Activated CD4-positive, alpha-beta memory T cell treated with anti-CD3 and anti-CD28 coated beads for 36 hours (primary cell): ENCODE measurements at regions not wholly inside any gene's neighbourhood (a gene's known extent, or its start where the extent isn't known, plus 50 kb on each side); places are given as distances from the start of the nearest gene placed in this dataset.
"Not testable (repeated sequence)": the region's sequence is repeated elsewhere in the genome, so short reads cannot be mapped to it uniquely, and the experiment has no call there.

ENCODE experiments used
- CTCF ChIA-PET: fragments of 350-600 bp; sonication (Branson Sonifier 250); formaldehyde crosslinking; loops from one replicate; lab custom pipeline; 2021; ENCODE audit warnings: antibody characterized with exemption, inconsistent platforms; lab: Charles Lee
- POLR2A ChIA-PET: fragments of 350-600 bp; sonication (Branson Sonifier 250); formaldehyde crosslinking; loops from one replicate; lab custom pipeline; 2021; ENCODE audit warnings: antibody characterized with exemption; lab: Charles Lee
- DNase-seq: peaks from one replicate; pipeline ENCODE4 v3.0.0-alpha.2; 2020
- H3K27ac Mint-ChIP-seq: one replicate; pipeline ENCODE4 v1.8.0; 2021; ENCODE audit warnings: mixed read lengths
- H3K27me3 Mint-ChIP-seq: one replicate; pipeline ENCODE4 v1.8.0; 2021; ENCODE audit warnings: mixed read lengths
- H3K36me3 Mint-ChIP-seq: one replicate; pipeline ENCODE4 v1.8.0; 2021; ENCODE audit warnings: mixed read lengths
- H3K4me1 Mint-ChIP-seq: one replicate; pipeline ENCODE4 v1.8.0; 2021; ENCODE audit warnings: low read depth, mixed read lengths
- H3K4me3 Mint-ChIP-seq: one replicate; pipeline ENCODE4 v1.8.0; 2021; ENCODE audit warnings: mild to moderate bottlenecking, mixed read lengths
- H3K9me3 Mint-ChIP-seq: one replicate; pipeline ENCODE4 v1.8.0; 2021; ENCODE audit warnings: mixed read lengths
- intact Hi-C: fragments of 100-400 bp; cut with micrococcal nuclease; formaldehyde crosslinking; loops from one replicate; pipeline ENCODE4 v1.15.1; 2023

DNA sequence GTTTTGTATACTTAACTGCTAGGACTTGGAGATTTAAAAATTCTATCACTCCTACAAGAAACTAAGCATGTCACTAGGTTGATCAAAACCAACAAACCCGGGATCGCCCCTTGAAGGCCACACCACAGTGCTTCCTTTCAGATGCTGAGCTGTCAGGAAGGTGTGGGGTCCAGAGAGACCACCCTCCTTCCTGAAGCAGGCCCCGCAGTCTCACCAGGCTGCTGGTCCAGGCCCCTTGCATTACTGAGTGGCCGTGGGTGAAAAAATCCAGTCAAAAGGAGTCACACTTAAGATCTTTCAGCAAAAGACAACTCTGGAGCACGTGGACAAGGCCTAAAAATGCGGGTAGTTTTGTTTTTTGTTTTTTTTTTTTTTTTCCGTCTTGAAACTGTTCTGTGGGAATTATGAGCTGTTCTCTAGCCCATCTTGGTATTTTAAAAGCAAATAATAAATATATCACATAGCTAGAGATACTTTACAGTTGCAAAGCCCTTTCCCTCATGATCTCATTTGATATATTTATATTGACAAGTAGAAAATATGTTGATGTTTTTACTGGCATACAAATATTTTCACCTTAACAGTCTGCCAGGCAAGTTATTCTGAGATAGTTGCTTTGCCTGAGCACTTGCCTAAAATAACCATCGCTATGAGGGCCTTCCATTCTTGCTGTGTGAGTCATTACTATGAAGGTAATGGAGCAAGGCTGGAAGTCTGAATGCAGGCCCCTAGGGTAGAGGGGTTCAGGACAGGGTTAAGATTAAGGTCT lies 73.1 kb upstream of the EDEM3 start:
- intact Hi-C loops, result no loop called here
- ChIA-PET CTCF (interaction anchor here (1.4 kb wide), 1 partner anchor 22 kb away, joined by 3 read pairs; no protein-coding TSS in a partner anchor), POLR2A (no interaction called here)
- H3K27ac Mint-ChIP-seq, result no peak overlapping the region
- H3K4me3 Mint-ChIP-seq, result no peak overlapping the region
- no peaks in the 10 kb centered on the region for H3K9me3 Mint-ChIP-seq
- peaks cover 7% of the 10 kb centered on the region for H3K4me1 Mint-ChIP-seq
- peaks cover 12% of the 10 kb centered on the region for H3K36me3 Mint-ChIP-seq
- H3K27me3 Mint-ChIP-seq, result no peaks in the 10 kb centered on the region
- no peak for DNase-seq

DNA sequence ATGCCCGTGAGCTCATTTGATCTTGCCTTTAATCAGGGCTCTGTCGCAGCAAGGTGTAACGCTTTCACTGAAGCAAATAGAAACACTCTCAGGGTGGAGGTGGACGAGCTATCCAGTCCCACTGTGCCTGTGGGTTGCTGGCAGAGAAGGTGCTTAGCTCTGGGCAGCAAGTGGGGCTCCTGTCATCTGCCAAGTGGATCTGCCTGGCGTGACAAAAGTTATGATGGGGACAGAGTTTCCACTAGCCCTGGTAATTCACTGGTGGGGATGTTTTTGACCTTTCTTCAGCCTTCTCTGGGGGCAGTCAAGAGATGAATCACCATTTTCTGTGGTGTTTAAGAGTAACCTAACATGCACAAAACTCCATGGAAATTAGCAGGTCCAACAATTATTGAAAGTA lies 71.3 kb upstream of the EDEM3 start:
- H3K4me3 Mint-ChIP-seq, result no peak overlapping the region
- H3K27ac Mint-ChIP-seq, result no peak overlapping the region
- peaks cover 22% of the 10 kb centered on the region for H3K36me3 Mint-ChIP-seq
- no peaks in the 10 kb centered on the region for H3K9me3 Mint-ChIP-seq
- POLR2A ChIA-PET, result no interaction called here
- intact Hi-C loops, result no loop called here
- peaks cover 7% of the 10 kb centered on the region for H3K4me1 Mint-ChIP-seq
- CTCF ChIA-PET, result no interaction called here
- no peaks in the 10 kb centered on the region for H3K27me3 Mint-ChIP-seq
- no peak for DNase-seq

DNA sequence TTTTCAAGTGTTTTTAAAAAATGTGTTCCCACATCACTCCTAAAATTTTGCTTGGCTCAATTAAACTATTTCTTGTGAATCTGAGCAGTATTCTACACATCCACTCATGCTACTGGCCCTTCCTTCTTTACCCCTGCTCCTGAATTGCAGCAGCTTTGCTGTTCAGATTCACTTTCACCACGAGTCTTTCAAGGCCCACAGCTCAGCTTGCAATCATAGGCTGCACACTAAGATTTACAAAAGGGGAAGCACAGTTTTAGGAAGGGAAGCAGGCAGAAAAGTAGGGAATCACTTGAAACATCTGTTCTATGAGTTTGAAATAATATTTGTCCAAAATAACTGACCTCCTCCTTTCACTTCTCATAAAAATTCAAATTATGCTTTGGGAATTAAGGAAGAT lies 70.9 kb upstream of the EDEM3 start:
- CTCF ChIA-PET, result no interaction called here
- no peak overlapping the region for H3K27ac Mint-ChIP-seq

DNA sequence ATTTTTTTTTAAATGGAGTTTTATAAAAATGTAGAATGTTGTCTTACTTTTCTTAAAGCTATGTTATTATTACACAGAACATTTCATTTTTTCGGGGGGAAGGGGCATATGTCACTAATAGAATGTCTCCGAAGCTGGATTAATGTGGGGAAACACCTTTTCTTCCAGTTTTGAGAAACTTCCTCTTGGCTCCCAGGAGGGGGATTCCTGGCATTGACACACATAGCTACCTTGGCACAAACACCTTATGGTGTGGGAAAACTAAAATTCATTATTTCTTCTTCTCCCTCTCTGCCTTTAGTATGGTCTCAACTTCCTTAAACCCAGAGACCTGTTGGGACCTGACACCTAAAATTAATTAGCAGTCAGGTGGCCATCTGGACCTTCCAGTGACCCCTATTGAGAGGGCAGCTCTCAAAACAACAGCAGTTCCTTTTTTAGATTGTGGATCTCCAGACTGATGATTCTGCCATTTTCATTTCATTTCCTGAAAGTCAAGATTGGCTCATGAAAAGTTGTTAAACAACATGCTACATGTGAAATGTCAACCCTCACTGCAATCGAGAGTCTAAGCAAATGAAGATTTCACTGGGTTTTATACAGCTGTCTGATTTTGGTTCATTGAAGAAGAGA lies 70.1 kb upstream of the EDEM3 start:
- Mint-ChIP-seq H3K4me3 (no peak overlapping the region), H3K27ac (no peak overlapping the region), H3K4me1 (peaks cover 10% of the 10 kb centered on the region), H3K36me3 (peaks cover 26% of the 10 kb centered on the region), H3K27me3 (no peaks in the 10 kb centered on the region), H3K9me3 (no peaks in the 10 kb centered on the region)
- DNase-seq, result no peak
- ChIA-PET POLR2A (no interaction called here), CTCF (no interaction called here)
- intact Hi-C loops, result no loop called here

More for the DNA sequence above, 70.9 kb upstream of the EDEM3 start:
- Mint-ChIP-seq H3K4me3 (no peak overlapping the region), H3K4me1 (peaks cover 8% of the 10 kb centered on the region), H3K27me3 (no peaks in the 10 kb centered on the region), H3K9me3 (no peaks in the 10 kb centered on the region), H3K36me3 (peaks cover 26% of the 10 kb centered on the region)
- DNase-seq, result no peak
- POLR2A ChIA-PET, result no interaction called here
- intact Hi-C loops, result no loop called here

DNA sequence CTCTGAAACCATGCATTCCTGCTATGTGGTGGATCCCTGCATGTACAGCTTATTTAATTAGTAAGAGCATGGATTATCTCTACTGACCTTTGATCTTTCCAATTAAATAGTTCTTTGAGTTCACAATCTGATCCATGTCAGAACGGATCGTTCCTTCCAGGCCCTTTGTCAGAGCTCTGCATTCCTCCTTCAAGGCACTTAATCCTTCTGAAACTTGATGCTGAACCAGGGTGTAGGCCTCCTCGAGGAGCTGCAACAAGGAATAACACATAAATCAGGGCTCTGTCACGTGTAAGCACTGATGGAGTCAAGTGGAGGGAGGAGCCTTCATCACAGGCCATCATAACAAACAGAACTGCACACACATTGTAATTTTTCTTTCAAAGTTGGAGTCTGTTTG lies 68.4 kb upstream of the EDEM3 start:
- Mint-ChIP-seq H3K4me3 (no peak overlapping the region), H3K36me3 (peaks cover 39% of the 10 kb centered on the region), H3K27me3 (no peaks in the 10 kb centered on the region), H3K9me3 (no peaks in the 10 kb centered on the region), H3K4me1 (peaks cover 10% of the 10 kb centered on the region), H3K27ac (no peak overlapping the region)
- intact Hi-C loops, result no loop called here
- POLR2A ChIA-PET, result interaction anchor here (0.6 kb wide), 1 partner anchor 544 kb away, joined by 3 read pairs; no protein-coding TSS in a partner anchor
- CTCF ChIA-PET, result interaction anchor here (1.2 to 1.6 kb wide), 2 partner anchors 18 to 159 kb away, joined by 4 read pairs; no protein-coding TSS in a partner anchor
- no peak for DNase-seq

DNA sequence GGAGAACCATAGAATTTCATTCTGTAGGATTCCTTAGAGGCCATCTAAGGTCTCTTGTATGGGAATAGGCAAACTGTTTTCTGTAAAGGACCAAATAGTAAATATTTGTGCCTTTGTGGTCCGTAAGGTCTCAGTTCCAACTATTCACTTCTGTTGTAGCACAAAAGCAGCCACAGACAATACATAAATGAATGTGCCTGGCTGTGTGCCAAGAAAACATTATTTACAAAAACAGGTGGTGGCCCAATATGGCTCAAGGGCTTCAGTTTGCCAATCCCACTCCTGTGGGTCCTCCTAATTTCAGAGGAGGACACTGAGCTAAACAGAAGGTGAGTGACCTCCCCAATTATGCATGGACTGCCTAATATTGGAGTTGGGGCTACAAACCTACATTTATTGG lies 67.6 kb upstream of the EDEM3 start:
- intact Hi-C loops, result no loop called here
- H3K4me1 Mint-ChIP-seq, result peaks cover 10% of the 10 kb centered on the region
- H3K9me3 Mint-ChIP-seq, result peaks cover 3% of the 10 kb centered on the region
- POLR2A ChIA-PET, result no interaction called here
- CTCF ChIA-PET, result interaction anchor here (1.2 to 2.4 kb wide), 3 partner anchors 17 to 160 kb away, joined by 4 to 12 read pairs (median 4); no protein-coding TSS in a partner anchor
- no peaks in the 10 kb centered on the region for H3K27me3 Mint-ChIP-seq
- DNase-seq, result no peak
- H3K4me3 Mint-ChIP-seq, result no peak overlapping the region
- H3K27ac Mint-ChIP-seq, result no peak overlapping the region
- H3K36me3 Mint-ChIP-seq, result peaks cover 45% of the 10 kb centered on the region

DNA sequence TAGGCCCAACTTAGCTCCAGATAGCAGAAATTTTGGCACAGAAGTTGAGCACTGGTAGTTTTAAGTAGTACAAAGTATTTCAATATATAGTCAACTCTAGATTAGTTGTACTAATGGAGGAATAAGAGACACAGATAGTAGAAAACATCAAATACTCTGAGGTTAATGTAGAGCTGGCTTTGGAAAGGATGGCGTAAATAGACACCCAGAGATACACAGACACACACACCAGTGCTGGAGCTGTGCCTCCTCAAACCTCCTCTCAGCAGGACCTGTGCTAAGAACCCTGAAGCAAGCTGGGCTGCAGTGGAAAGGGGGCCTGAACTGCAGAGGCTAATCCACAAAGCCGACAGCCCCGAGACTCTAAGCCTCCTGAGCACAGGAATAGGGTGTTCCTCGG lies 67.0 kb upstream of the EDEM3 start:
- H3K27ac Mint-ChIP-seq, result no peak overlapping the region
- ChIA-PET CTCF (interaction anchor here (1.2 to 2.4 kb wide), 3 partner anchors 13 to 160 kb away, joined by 3 to 12 read pairs (median 3); no protein-coding TSS in a partner anchor), POLR2A (no interaction called here)
- DNase-seq, result no peak
- no peak overlapping the region for H3K4me3 Mint-ChIP-seq
- H3K4me1 Mint-ChIP-seq, result peaks cover 10% of the 10 kb centered on the region
- peaks cover 50% of the 10 kb centered on the region for H3K36me3 Mint-ChIP-seq
- intact Hi-C loops, result no loop called here
- no peaks in the 10 kb centered on the region for H3K27me3 Mint-ChIP-seq
- peaks cover 3% of the 10 kb centered on the region for H3K9me3 Mint-ChIP-seq

DNA sequence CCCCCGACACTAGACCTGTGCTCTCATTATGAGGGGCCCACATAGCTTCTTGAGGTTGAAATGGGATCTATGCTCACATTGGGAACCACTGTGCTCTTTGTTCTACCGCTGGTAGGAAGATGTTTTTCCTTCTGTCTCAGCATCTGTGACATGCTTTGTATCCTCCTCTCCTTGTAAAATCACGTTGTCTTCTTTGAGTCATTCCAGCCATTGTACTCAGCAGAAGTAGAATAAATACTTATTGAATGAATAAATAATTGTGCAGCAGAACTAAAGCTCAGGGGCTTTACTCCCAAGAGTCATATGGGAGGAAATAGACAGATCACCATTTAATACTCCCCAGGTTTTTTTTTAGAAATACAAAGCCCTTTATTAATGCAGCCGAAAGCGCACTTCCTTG lies 66.3 kb upstream of the EDEM3 start:
- no peak overlapping the region for H3K27ac Mint-ChIP-seq
- peaks cover 3% of the 10 kb centered on the region for H3K9me3 Mint-ChIP-seq
- H3K36me3 Mint-ChIP-seq, result peaks cover 53% of the 10 kb centered on the region
- no peaks in the 10 kb centered on the region for H3K27me3 Mint-ChIP-seq
- no peak overlapping the region for H3K4me3 Mint-ChIP-seq
- intact Hi-C loops, result no loop called here
- POLR2A ChIA-PET, result no interaction called here
- no peak for DNase-seq
- H3K4me1 Mint-ChIP-seq, result peaks cover 8% of the 10 kb centered on the region
- CTCF ChIA-PET, result interaction anchor here (1.2 to 2.4 kb wide), 3 partner anchors 13 to 161 kb away, joined by 3 to 12 read pairs (median 3); no protein-coding TSS in a partner anchor

DNA sequence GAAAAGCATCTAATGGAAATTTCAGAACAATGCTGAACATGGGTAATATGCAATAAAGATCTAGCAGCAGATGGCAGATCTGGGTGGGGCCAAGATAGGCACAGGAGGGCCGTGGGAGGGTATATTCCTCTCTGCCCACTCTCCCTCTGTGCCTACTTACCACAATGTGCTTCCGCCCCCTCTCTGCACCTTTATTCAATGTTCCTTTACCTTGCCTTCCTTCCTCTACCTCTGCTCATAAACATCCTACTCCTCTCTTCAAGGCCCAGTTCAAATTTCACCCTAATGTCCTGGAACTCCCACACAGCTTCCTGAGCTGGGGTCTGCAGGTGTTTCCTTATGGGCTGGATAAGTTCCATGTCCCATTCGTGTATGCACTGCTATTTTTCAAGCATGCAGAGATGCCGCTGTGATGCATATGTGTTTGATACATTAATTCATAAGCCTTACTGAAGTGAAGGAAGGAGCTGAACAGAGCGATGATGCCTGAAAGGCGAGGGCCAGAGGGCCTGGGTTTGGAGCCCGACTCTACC lies 65.6 kb upstream of the EDEM3 start:
- peaks cover 8% of the 10 kb centered on the region for H3K4me1 Mint-ChIP-seq
- H3K4me3 Mint-ChIP-seq, result no peak overlapping the region
- H3K27me3 Mint-ChIP-seq, result no peaks in the 10 kb centered on the region
- peaks cover 3% of the 10 kb centered on the region for H3K9me3 Mint-ChIP-seq
- no peak for DNase-seq
- H3K27ac Mint-ChIP-seq, result no peak overlapping the region
- H3K36me3 Mint-ChIP-seq, result peaks cover 53% of the 10 kb centered on the region
- POLR2A ChIA-PET, result interaction anchor here (0.6 kb wide), 1 partner anchor 71 kb away, joined by 3 read pairs; no protein-coding TSS in a partner anchor
- intact Hi-C loops, result no loop called here
- CTCF ChIA-PET, result interaction anchor here (1.3 to 2.4 kb wide), 2 partner anchors 15 to 161 kb away, joined by 3 to 12 read pairs; no protein-coding TSS in a partner anchor

DNA sequence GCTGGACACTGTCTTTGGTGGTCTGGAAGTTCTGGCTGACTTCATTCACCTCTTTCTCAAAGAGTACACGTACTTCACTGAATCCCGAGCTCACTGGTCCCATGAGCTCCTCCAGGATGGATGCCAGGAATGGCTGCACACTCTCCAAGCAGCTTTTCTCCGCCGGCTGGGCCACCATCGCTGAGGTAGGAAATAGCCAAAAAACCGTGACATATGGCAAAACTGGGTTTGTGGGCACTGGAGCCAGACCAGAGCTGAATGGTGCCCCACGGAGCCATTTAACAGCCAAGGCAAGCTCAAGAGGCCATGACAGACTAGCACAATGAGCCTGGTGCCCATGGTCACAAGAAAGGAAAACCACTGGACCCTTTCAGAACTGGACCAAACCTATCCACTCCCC lies 64.0 kb upstream of the EDEM3 start:
- no peak for DNase-seq
- Mint-ChIP-seq H3K27ac (no peak overlapping the region), H3K27me3 (no peaks in the 10 kb centered on the region), H3K4me1 (peaks cover 3% of the 10 kb centered on the region), H3K9me3 (peaks cover 3% of the 10 kb centered on the region), H3K4me3 (no peak overlapping the region), H3K36me3 (peaks cover 55% of the 10 kb centered on the region)
- ChIA-PET POLR2A (no interaction called here), CTCF (no interaction called here)
- intact Hi-C loops, result no loop called here

DNA sequence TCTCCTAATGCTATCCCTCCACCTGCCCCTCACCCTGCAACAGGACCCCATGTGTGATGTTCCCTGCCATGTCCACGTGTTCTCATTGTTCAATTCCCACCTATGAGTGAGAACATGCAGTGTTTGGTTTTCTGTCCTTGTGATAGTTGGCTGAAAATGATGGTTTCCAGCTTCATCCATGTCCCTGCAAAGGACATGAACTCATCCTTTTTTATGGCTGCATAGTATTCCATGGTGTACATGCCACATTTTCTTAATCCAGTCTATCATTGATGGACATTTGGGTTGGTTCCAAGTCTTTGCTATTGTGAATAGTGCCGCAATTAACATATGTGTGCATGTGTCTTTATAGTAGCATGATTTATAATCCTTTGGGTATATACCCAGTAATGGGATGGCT lies 62.3 kb upstream of the EDEM3 start:
- POLR2A ChIA-PET, H3K27ac Mint-ChIP-seq: not testable (repeated sequence)

DNA sequence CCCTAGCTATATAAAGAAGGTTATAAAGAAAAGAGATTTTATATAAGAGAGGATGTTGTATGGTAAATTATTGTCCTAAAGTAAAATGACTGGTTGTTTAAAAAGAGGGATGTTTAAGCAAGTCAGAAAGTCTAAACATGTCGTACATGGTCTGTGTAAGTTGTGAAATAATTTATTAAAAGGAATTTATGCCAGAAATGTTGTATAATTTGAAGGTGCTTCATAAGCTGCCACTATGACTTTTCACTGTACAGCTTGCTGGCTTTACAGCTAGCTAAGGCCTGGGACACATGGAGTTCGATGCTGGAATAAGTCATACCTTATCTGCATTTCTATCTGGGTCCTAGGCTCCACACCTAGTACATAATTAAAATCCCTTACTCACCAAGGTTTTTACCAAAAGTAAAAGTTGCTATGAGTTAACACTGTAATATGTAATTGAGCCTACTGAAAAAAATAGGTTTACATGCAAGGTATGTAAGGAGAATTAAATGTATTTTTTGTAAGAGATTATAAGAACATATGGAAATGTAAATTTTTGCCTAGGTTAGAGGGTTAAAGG lies 59.0 kb upstream of the EDEM3 start:
- no peaks in the 10 kb centered on the region for H3K27me3 Mint-ChIP-seq
- ChIA-PET CTCF (interaction anchor here (0.9 kb wide), 1 partner anchor 169 kb away, joined by 5 read pairs; no protein-coding TSS in a partner anchor), POLR2A (no interaction called here)
- H3K9me3 Mint-ChIP-seq, result peaks cover 3% of the 10 kb centered on the region
- intact Hi-C loops, result no loop called here
- H3K27ac Mint-ChIP-seq, result no peak overlapping the region
- peaks cover 23% of the 10 kb centered on the region for H3K36me3 Mint-ChIP-seq
- H3K4me1 Mint-ChIP-seq, result no peaks in the 10 kb centered on the region
- DNase-seq, result no peak
- no peak overlapping the region for H3K4me3 Mint-ChIP-seq

More for the DNA sequence above, 62.3 kb upstream of the EDEM3 start:
- intact Hi-C loops, H3K4me3 Mint-ChIP-seq, H3K4me1 Mint-ChIP-seq, DNase-seq, H3K27me3 Mint-ChIP-seq, CTCF ChIA-PET, H3K9me3 Mint-ChIP-seq: not testable (repeated sequence)
- peaks cover 44% of the 10 kb centered on the region for H3K36me3 Mint-ChIP-seq
